Smooth muscle cell (in vitro differentiated cells): ENCODE measurements at regions not wholly inside any gene's neighbourhood (a gene's known extent, or its start where the extent isn't known, plus 50 kb on each side); places are given as distances from the start of the nearest gene placed in this dataset.

Experiments used
- DNase-seq: peaks from one replicate; lab custom pipeline; 2025; ENCODE audit not compliant: unreplicated experiment; lab: John Stamatoyannopoulos, UW
- H2AFZ ChIP-seq: fragments of 200-600 bp; sonication (generic); 2 replicates; pipeline ENCODE4 v1.6.0; 2016; ENCODE audit warnings: antibody characterized with exemption, low read depth, mild to moderate bottlenecking
- H3F3A ChIP-seq: fragments of 200-600 bp; sonication (generic); 2 replicates; pipeline ENCODE4 v1.6.0; 2017; ENCODE audit warnings: antibody characterized with exemption, low read depth
- H3K27ac ChIP-seq: fragments of 200-600 bp; sonication (generic); 2 replicates; pipeline ENCODE4 v1.5.1; 2016; ENCODE audit warnings: low read depth, mild to moderate bottlenecking
- H3K27me3 ChIP-seq: fragments of 200-600 bp; sonication (generic); 2 replicates; pipeline ENCODE4 v1.6.1; 2016; ENCODE audit warnings: low read depth, mild to moderate bottlenecking
- H3K36me3 ChIP-seq: fragments of 200-600 bp; sonication (generic); 2 replicates; pipeline ENCODE4 v1.5.1; 2016; ENCODE audit warnings: low read depth
- H3K4me1 ChIP-seq: fragments of 200-600 bp; sonication (generic); 2 replicates; pipeline ENCODE4 v1.5.1; 2016; ENCODE audit warnings: low read depth
- H3K4me2 ChIP-seq: fragments of 200-600 bp; sonication (generic); 2 replicates; pipeline ENCODE4 v1.6.0; 2016; ENCODE audit warnings: mild to moderate bottlenecking
- H3K4me3 ChIP-seq: fragments of 200-600 bp; sonication (generic); 2 replicates; pipeline ENCODE4 v1.5.1; 2016; ENCODE audit warnings: mild to moderate bottlenecking
- H3K79me2 ChIP-seq: fragments of 200-600 bp; sonication (generic); 2 replicates; pipeline ENCODE4 v1.6.0; 2016; ENCODE audit warnings: low read depth, mild to moderate bottlenecking
- H3K9ac ChIP-seq: fragments of 200-600 bp; sonication (generic); 2 replicates; pipeline ENCODE4 v1.6.0; 2016; ENCODE audit warnings: low read depth
- H3K9me3 ChIP-seq: fragments of 200-600 bp; sonication (generic); replicated peaks from 2 replicates; pipeline ENCODE4 v1.5.1; 2016; ENCODE audit warnings: low read depth
- H4K20me1 ChIP-seq: fragments of 200-600 bp; sonication (generic); 2 replicates; pipeline ENCODE4 v1.6.0; 2016; ENCODE audit warnings: low read depth
- CTCF ChIP-seq: fragments of 200-600 bp; sonication (generic); IDR thresholded peaks from 2 replicates; pipeline ENCODE4 v1.5.1; 2017; ENCODE audit warnings: borderline replicate concordance, mild to moderate bottlenecking, antibody characterized with exemption; ENCODE audit not compliant: insufficient read depth, poor library complexity, severe bottlenecking
- WGBS: methylation state at CpG from one replicate; pipeline ENCODE4 v1.1.7; 2016; ENCODE audit warnings: low lambda C conversion rate; 5-methylcytosine and 5-hydroxymethylcytosine counted together

DNA sequence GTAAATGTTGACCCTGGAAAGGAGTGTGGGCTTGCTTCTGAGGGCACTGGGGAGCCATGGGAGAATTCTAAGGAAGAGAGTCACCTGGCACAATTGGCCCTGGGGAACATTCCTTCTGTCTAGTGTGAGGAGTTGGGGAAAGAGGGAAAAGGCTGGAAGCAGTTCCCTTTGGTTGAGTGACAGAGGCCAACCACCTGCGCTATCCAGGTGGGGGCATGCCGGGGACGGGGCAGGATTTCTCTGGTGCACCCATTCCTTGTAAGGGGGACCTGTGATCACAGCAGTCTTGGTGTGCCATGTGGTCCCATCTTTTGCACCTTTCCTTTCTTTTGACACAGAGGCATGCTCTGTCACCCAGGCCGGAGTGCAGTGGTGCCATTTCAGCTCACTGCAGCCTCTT, 92.1 kb upstream of the GRK3 start:
- H3K4me3 ChIP-seq = no peak overlapping the region
- H3K36me3 ChIP-seq = no peaks in the 10 kb centered on the region
- H3K27ac ChIP-seq = no peak overlapping the region
- H3K4me2 ChIP-seq = no peak overlapping the region
- H3K79me2 ChIP-seq = no peaks in the 10 kb centered on the region
- H3F3A ChIP-seq = no peaks in the 10 kb centered on the region
- H3K27me3 ChIP-seq = no peaks in the 10 kb centered on the region
- H2AFZ ChIP-seq = no peak overlapping the region
- H3K9me3 ChIP-seq = no peaks in the 10 kb centered on the region
- DNase-seq = no peak
- WGBS = 100% methylated on average over 4 of the region's 4 CpGs
- H4K20me1 ChIP-seq = peaks cover 15% of the 10 kb centered on the region
- H3K4me1 ChIP-seq = no peaks in the 10 kb centered on the region
- H3K9ac ChIP-seq = no peak overlapping the region
- no peak for TF ChIP-seq CTCF

DNA sequence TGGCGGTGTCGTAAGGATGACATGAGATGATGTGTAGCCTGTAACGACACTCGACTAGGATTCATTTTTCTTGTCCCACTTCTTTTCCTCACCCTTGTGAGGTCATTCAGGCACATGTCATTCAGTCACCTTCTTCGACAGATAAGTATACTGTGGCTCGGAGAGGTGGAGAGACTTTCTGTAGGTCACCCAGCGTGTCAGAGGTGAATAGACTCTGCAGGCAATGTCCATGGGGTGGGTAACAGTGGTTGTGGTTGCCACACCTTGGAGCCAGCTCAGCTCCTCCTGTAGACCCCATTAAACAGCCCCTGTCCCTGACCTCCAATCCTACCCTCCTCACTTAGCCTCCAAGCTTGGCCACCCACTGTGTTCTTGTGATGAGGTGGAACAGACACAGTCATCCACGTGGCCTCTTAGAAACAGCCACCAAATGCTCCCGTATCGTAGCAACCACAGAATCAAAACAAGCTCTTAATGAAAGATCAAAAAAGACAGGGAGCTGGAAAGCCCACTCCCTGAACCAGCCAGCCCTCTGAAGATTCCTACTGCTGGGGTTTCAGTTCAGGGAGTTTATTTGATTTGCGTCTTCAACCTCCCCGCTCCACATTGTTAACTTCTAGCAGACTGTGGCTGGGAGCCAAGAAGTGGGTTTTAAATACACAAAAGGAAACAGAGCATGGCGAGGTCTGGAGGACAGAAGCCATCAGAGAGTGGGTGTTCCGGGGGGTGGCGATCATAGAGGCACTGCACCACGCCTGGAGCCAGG, 89.0 kb upstream of the GRK3 start:
- DNase-seq = no peak
- H3K79me2 ChIP-seq = no peaks in the 10 kb centered on the region
- H3K9me3 ChIP-seq = no peaks in the 10 kb centered on the region
- no peaks in the 10 kb centered on the region for H3K27me3 ChIP-seq
- H3K9ac ChIP-seq = peak overlapping the region; percentile 70
- 68% methylated on average over 16 of the region's 16 CpGs for WGBS
- no peak overlapping the region for H2AFZ ChIP-seq
- no peak for TF ChIP-seq CTCF
- H3K36me3 ChIP-seq = no peaks in the 10 kb centered on the region
- H3K27ac ChIP-seq = peak overlapping the region; percentile 62
- no peak overlapping the region for H3K4me3 ChIP-seq
- no peaks in the 10 kb centered on the region for H3K4me1 ChIP-seq
- peaks cover 15% of the 10 kb centered on the region for H4K20me1 ChIP-seq
- H3F3A ChIP-seq = no peaks in the 10 kb centered on the region
- peak overlapping the region; percentile 25 for H3K4me2 ChIP-seq

- 94% methylated on average over 3 of the region's 3 CpGs for WGBS
- Histone ChIP-seq H3K4me1 (no peaks in the 10 kb centered on the region), H3K79me2 (no peaks in the 10 kb centered on the region), H3K4me2 (no peak overlapping the region), H3K27me3 (no peaks in the 10 kb centered on the region), H3K27ac (no peak overlapping the region), H2AFZ (no peak overlapping the region), H3K4me3 (no peak overlapping the region), H3K9me3 (no peaks in the 10 kb centered on the region), H3F3A (no peaks in the 10 kb centered on the region), H3K36me3 (no peaks in the 10 kb centered on the region), H4K20me1 (peaks cover 15% of the 10 kb centered on the region), H3K9ac (no peak overlapping the region)
- no peak for DNase-seq
- TF ChIP-seq CTCF = no peak
Measured at GRCh38 chr22:25477358-25477757, 87.1 kb upstream of the GRK3 start.

GRCh38 chr22:25478111-25478510, 86.4 kb upstream of the GRK3 start:
- Histone ChIP-seq H2AFZ (no peak overlapping the region), H3K79me2 (no peaks in the 10 kb centered on the region), H3K9me3 (no peaks in the 10 kb centered on the region), H3K4me1 (no peaks in the 10 kb centered on the region), H3K4me3 (no peak overlapping the region), H3K36me3 (no peaks in the 10 kb centered on the region), H3K27me3 (no peaks in the 10 kb centered on the region), H3K4me2 (no peak overlapping the region), H4K20me1 (peaks cover 15% of the 10 kb centered on the region), H3F3A (no peaks in the 10 kb centered on the region), H3K9ac (no peak overlapping the region), H3K27ac (no peak overlapping the region)
- no peak for TF ChIP-seq CTCF
- no peak for DNase-seq
- 95% methylated on average over 3 of the region's 3 CpGs for WGBS
